Activated CD8-positive, alpha-beta T cell treated with anti-CD3 and anti-CD28 coated beads for 36 hours (primary cell): ENCODE measurements at regions not wholly inside any gene's neighbourhood (a gene's known extent, or its start where the extent isn't known, plus 50 kb on each side); places are given as distances from the start of the nearest gene placed in this dataset.

Experiments
- ATAC-seq: fragments of 200-7000 bp; cut with Tn5 transposase; one replicate; pipeline ENCODE4 v1.10.0; 2021; ENCODE audit warnings: mild to moderate bottlenecking, moderate library complexity
- CTCF ChIA-PET: fragments of 350-600 bp; sonication (Branson Sonifier 250); formaldehyde crosslinking; loops from one replicate; lab custom pipeline; 2021; ENCODE audit warnings: antibody characterized with exemption; lab: Charles Lee
- POLR2A ChIA-PET: fragments of 350-600 bp; sonication (Branson Sonifier 250); formaldehyde crosslinking; loops from one replicate; lab custom pipeline; 2021; ENCODE audit warnings: antibody characterized with exemption; lab: Charles Lee
- DNase-seq: peaks from one replicate; pipeline ENCODE4 v3.0.0-alpha.2; 2020
- H3K27ac Mint-ChIP-seq: one replicate; pipeline ENCODE4 v1.8.0; 2021; ENCODE audit warnings: mild to moderate bottlenecking, mixed read lengths
- H3K27me3 Mint-ChIP-seq: one replicate; pipeline ENCODE4 v1.8.0; 2021; ENCODE audit warnings: mixed read lengths
- H3K36me3 Mint-ChIP-seq: one replicate; pipeline ENCODE4 v1.8.0; 2021; ENCODE audit warnings: low read depth, mixed read lengths
- H3K4me1 Mint-ChIP-seq: one replicate; pipeline ENCODE4 v1.8.0; 2021; ENCODE audit warnings: low read depth, mixed read lengths
- H3K4me3 Mint-ChIP-seq: one replicate; pipeline ENCODE4 v1.8.0; 2021; ENCODE audit warnings: mild to moderate bottlenecking, moderate library complexity, mixed read lengths
- H3K9me3 Mint-ChIP-seq: one replicate; pipeline ENCODE4 v1.8.0; 2021; ENCODE audit warnings: mixed read lengths
- CTCF ChIP-seq: fragments of 200-600 bp; IDR thresholded peaks from one replicate; pipeline ENCODE4 v1.8.0; 2022; ENCODE audit warnings: antibody characterized with exemption, mild to moderate bottlenecking
- intact Hi-C: fragments of 100-400 bp; cut with micrococcal nuclease; formaldehyde crosslinking; loops from one replicate; pipeline ENCODE4 v1.10.0; 2022

GRCh38 chr4:13830449-13830848 is 202.9 kb upstream of the BOD1L1 start:
- H3K9me3 Mint-ChIP-seq = peaks cover 4% of the 10 kb centered on the region
- ChIA-PET POLR2A (no interaction called here), CTCF (no interaction called here)
- no peak overlapping the region for H3K27ac Mint-ChIP-seq
- ATAC-seq = no peak
- no peak overlapping the region for H3K4me3 Mint-ChIP-seq
- H3K4me1 Mint-ChIP-seq = no peaks in the 10 kb centered on the region
- no peak for TF ChIP-seq CTCF
- DNase-seq = no peak
- intact Hi-C loops = no loop called here
- no peaks in the 10 kb centered on the region for H3K36me3 Mint-ChIP-seq
- H3K27me3 Mint-ChIP-seq = peaks cover 5% of the 10 kb centered on the region

DNA sequence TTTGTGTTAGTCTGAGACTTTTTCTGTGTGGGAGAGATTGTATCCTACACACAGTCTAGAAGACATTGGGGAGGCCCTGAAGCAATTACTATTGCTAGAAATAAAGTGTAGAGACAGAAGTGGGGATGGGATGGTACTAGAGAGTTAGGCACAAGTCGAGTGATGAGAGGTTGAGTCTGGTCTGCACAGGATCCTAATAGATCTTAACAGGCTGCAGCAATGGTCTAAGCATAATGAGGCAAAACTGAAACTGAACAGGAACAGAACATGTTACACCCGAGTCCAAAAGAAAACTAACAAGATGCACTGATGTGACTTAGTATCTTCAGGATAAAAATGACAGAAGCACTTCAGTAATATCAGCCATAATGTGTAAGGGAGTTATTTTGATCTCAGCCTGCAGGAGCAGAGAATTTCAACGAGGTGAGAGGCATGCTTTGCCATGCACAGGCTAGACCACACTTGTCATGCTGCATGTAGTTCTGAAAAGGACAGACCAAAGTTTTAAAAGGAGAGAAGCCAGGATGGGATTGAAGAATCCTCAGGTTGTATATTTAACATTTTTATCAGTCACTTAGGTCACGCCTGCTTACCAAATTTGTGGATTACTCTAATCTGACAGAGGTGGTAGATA is 205.8 kb upstream of the BOD1L1 start:
- POLR2A ChIA-PET = no interaction called here
- intact Hi-C loops = no loop called here
- no peak for ATAC-seq

GRCh38 chr4:13836946-13837912 is 209.7 kb upstream of the BOD1L1 start:
- no peak overlapping the region for H3K4me3 Mint-ChIP-seq
- no peaks in the 10 kb centered on the region for H3K36me3 Mint-ChIP-seq
- H3K9me3 Mint-ChIP-seq = no peaks in the 10 kb centered on the region
- H3K27ac Mint-ChIP-seq = no peak overlapping the region
- ChIA-PET CTCF (no interaction called here), POLR2A (interaction anchor here (0.6 kb wide), 1 partner anchor 1382 kb away, joined by 3 read pairs; no protein-coding TSS in a partner anchor)
- no peak for TF ChIP-seq CTCF
- H3K27me3 Mint-ChIP-seq = peaks cover 3% of the 10 kb centered on the region
- no peak for DNase-seq
- intact Hi-C loops = no loop called here
- ATAC-seq = no peak
- no peaks in the 10 kb centered on the region for H3K4me1 Mint-ChIP-seq

More for the DNA sequence above, 205.8 kb upstream of the BOD1L1 start:
- no peak for TF ChIP-seq CTCF
- Mint-ChIP-seq H3K27me3 (peaks cover 5% of the 10 kb centered on the region), H3K4me3 (no peak overlapping the region), H3K9me3 (no peaks in the 10 kb centered on the region), H3K36me3 (no peaks in the 10 kb centered on the region), H3K4me1 (no peaks in the 10 kb centered on the region), H3K27ac (no peak overlapping the region)
- CTCF ChIA-PET = no interaction called here
- DNase-seq = no peak

DNA sequence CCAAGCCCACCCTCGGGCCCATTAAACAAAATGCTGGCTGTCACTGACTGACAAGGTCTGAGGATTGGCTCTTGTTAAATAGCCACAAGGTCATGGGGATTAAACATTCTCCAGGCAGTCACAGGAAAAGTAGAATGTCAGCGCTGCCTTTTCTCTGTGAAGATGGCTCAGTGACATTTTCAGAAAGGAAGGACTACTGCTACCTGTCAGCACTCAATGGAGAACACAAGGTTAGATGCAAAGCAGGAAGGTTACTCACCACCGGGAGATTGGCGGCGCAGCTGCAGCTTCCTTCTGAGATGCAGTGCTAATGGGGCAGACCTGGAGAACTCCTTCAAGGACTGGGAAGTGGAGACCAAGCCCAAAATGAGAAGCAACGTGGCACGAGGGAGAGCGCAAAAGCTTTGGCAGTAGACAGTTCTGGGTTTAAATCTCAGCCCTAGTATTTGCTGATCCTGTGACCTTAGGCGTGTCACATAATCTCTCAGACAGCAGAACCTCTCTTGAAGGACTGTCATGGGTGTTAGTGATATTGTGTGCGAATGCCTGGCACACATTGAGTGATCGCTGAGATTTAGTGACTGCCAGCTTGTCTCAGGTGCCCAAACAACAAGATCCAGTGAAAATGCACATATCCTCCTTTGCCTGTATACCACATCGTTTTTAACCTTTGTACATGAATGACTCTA is 213.1 kb upstream of the BOD1L1 start:
- ATAC-seq (no peak), DNase-seq (no peak)
- Mint-ChIP-seq H3K36me3 (no peaks in the 10 kb centered on the region), H3K27ac (no peak overlapping the region), H3K9me3 (no peaks in the 10 kb centered on the region), H3K4me3 (no peak overlapping the region), H3K27me3 (peaks cover 2% of the 10 kb centered on the region), H3K4me1 (no peaks in the 10 kb centered on the region)
- CTCF ChIA-PET = no interaction called here
- POLR2A ChIA-PET = no interaction called here
- intact Hi-C loops = no loop called here
- no peak for TF ChIP-seq CTCF
